HCT116 (cell line): ENCODE measurements at regions not wholly inside any gene's neighbourhood (a gene's known extent, or its start where the extent isn't known, plus 50 kb on each side); places are given as distances from the start of the nearest gene placed in this dataset.

ENCODE experiments used
- ATAC-seq: fragments of 200-7000 bp; cut with Tn5 transposase; 2 replicates; pipeline ENCODE4 v1.9.1; 2020; ENCODE audit warnings: mild to moderate bottlenecking, moderate library complexity
- BruUV-seq: library from RNA; stranded (reverse); fragments of 400-500 nt; replicated peaks from 2 replicates; lab custom pipeline; 2021; lab: Mats Ljungman, UMichigan
- CTCF ChIA-PET: fragments of 300-600 bp; sonication (Branson Sonifier 250); formaldehyde crosslinking; loops from one replicate; lab custom pipeline; 2021; ENCODE audit warnings: antibody characterized with exemption; lab: Charles Lee
- POLR2A ChIA-PET: fragments of 300-600, 350-600 bp; sonication (Branson Sonifier 250); formaldehyde crosslinking; loops from one replicate; lab custom pipeline; 2021; ENCODE audit warnings: antibody characterized with exemption; lab: Charles Lee
- RAD21 ChIA-PET, 2 experiments: fragments of 300-600 bp; sonication (Branson Sonifier 250); formaldehyde crosslinking; loops; one replicate each; lab custom pipeline; 2023; ENCODE audit warnings: low total read pairs in 2 of 2; ENCODE audit not compliant: uncharacterized antibody in 2 of 2, unreplicated experiment in 2 of 2, low non-redundant PET in 1 of 2; lab: Charles Lee
- DNase-seq: peaks from one replicate; pipeline ENCODE4 v3.0.0-alpha.2; 2010; ENCODE audit warnings: low read depth, low spot score
- H2AFZ ChIP-seq: fragments of 200-600 bp; shearing (Covaris generic), sonication (generic); 2 replicates; pipeline ENCODE4 v1.6.1; 2017; ENCODE audit warnings: low read depth, mixed run types, mixed read lengths, antibody characterized with exemption, low read length; ENCODE audit not compliant: poor library complexity, severe bottlenecking
- H3K27ac ChIP-seq: 2 replicates; pipeline ENCODE4 v1.5.1; 2012; ENCODE audit warnings: low read depth, low read length
- H3K27me3 ChIP-seq: fragments of 200-600 bp; sonication (generic); 2 replicates; pipeline ENCODE4 v1.6.1; 2016; ENCODE audit warnings: mixed run types, low read length, mixed read lengths; ENCODE audit not compliant: insufficient read depth
- H3K36me3 ChIP-seq, 2 experiments: fragments of 200-500 bp in 1 of 2; fragments of 200-600 bp in 1 of 2; sonication (Bioruptor generic) in 1 of 2; sonication (generic) in 1 of 2; 2 replicates each; pipeline versions ENCODE4 v1.5.1 to v1.6.1; 2014 to 2016; ENCODE audit warnings: low read length in 2 of 2, inconsistent platforms in 1 of 2, mixed read lengths in 1 of 2, mixed run types in 1 of 2; ENCODE audit not compliant: insufficient read depth in 2 of 2, control insufficient read depth in 1 of 2
- H3K4me1 ChIP-seq, 2 experiments: fragments of 200-600 bp in 1 of 2; sonication (generic) in 1 of 2; 2 replicates each; pipeline versions ENCODE4 v1.5.1 to v1.6.1; 2012 to 2017; ENCODE audit warnings: low read length in 2 of 2, inconsistent platforms in 1 of 2, mild to moderate bottlenecking in 1 of 2, mixed read lengths in 1 of 2, mixed run types in 1 of 2, moderate library complexity in 1 of 2; ENCODE audit not compliant: insufficient read depth in 2 of 2, control insufficient read depth in 1 of 2
- H3K4me2 ChIP-seq: fragments of 200-600 bp; sonication (generic); 2 replicates; pipeline ENCODE4 v1.6.1; 2017; ENCODE audit warnings: mixed run types, low read length, mixed read lengths
- H3K4me3 ChIP-seq, 2 experiments: fragments of 200-600 bp in 1 of 2; sonication (generic) in 1 of 2; replicated peaks in 1 of 2; 2 replicates each; pipeline ENCODE4 v1.5.1; 2011 to 2016; ENCODE audit warnings: low read length in 2 of 2, control low read depth in 1 of 2, low read depth in 1 of 2, mild to moderate bottlenecking in 1 of 2, mixed read lengths in 1 of 2, mixed run types in 1 of 2
- H3K79me2 ChIP-seq: fragments of 200-600 bp; sonication (generic); 2 replicates; pipeline ENCODE4 v1.6.1; 2017; ENCODE audit warnings: mild to moderate bottlenecking, mixed run types, low read length, moderate library complexity, mixed read lengths; ENCODE audit not compliant: insufficient read depth
- H3K9ac ChIP-seq: fragments of 200-600 bp; sonication (generic); 2 replicates; pipeline ENCODE4 v1.6.1; 2016; ENCODE audit warnings: low read length, mixed read lengths
- H3K9me2 ChIP-seq: fragments of 200-600 bp; sonication (generic), shearing (Covaris generic); 2 replicates; pipeline ENCODE4 v1.6.1; 2017; ENCODE audit warnings: mixed run types, mild to moderate bottlenecking, moderate library complexity; ENCODE audit not compliant: insufficient read depth
- H3K9me3 ChIP-seq, 2 experiments: fragments of 200-500 bp in 1 of 2; fragments of 200-600 bp in 1 of 2; sonication (Bioruptor generic) in 1 of 2; sonication (generic) in 1 of 2; 2 replicates each; pipeline ENCODE4 v1.6.1; 2014 to 2017; ENCODE audit warnings: low read length in 2 of 2, mixed read lengths in 2 of 2, inconsistent platforms in 1 of 2, low read depth in 1 of 2, mild to moderate bottlenecking in 1 of 2, mixed run types in 1 of 2, moderate library complexity in 1 of 2; ENCODE audit not compliant: control insufficient read depth in 1 of 2, insufficient read depth in 1 of 2
- H4K20me1 ChIP-seq: fragments of 200-600 bp; sonication (generic), shearing (Covaris generic); 2 replicates; pipeline ENCODE4 v1.6.1; 2017; ENCODE audit warnings: mixed run types, mild to moderate bottlenecking, moderate library complexity; ENCODE audit not compliant: insufficient read depth
- CEBPB ChIP-seq: IDR thresholded peaks from 2 replicates; pipeline ENCODE4 v1.6.1; 2012; ENCODE audit warnings: low read depth
- EGR1 ChIP-seq: IDR thresholded peaks from 2 replicates; pipeline ENCODE4 v1.6.1; 2012; ENCODE audit warnings: low read depth
- ELF1 ChIP-seq: IDR thresholded peaks from 2 replicates; pipeline ENCODE4 v1.6.1; 2012; ENCODE audit warnings: low read depth, borderline replicate concordance
- EZH2 ChIP-seq: fragments of 200-600 bp; sonication (generic); IDR thresholded peaks from 2 replicates; pipeline ENCODE4 v1.6.1; 2017; ENCODE audit warnings: antibody characterized with exemption, mixed run types
- EZH2phosphoT487 ChIP-seq: fragments of 200-600 bp; IDR thresholded peaks from 2 replicates; pipeline ENCODE4 v1.6.1; 2018; ENCODE audit warnings: antibody characterized with exemption, borderline replicate concordance
- FOSL1 ChIP-seq: IDR thresholded peaks from 2 replicates; pipeline ENCODE4 v1.6.1; 2012; ENCODE audit warnings: low read depth
- JUND ChIP-seq: IDR thresholded peaks from 2 replicates; pipeline ENCODE4 v1.6.1; 2012
- POLR2AphosphoS5 ChIP-seq: IDR thresholded peaks from 2 replicates; pipeline ENCODE4 v1.6.1; 2011; ENCODE audit warnings: mild to moderate bottlenecking, low read depth, low read length, moderate library complexity
- REST ChIP-seq: IDR thresholded peaks from 2 replicates; pipeline ENCODE4 v1.6.1; 2012; ENCODE audit warnings: low read depth
- TCF7L2 ChIP-seq: IDR thresholded peaks from 2 replicates; pipeline ENCODE4 v1.7.0; 2011; ENCODE audit warnings: borderline replicate concordance, inconsistent platforms; ENCODE audit not compliant: insufficient read depth, insufficient read length; ENCODE audit errors: extremely low read depth
- ZNF274 ChIP-seq: fragments of 200-500 bp; sonication (Bioruptor generic); IDR thresholded peaks from 2 replicates; pipeline ENCODE4 v1.6.1; 2014; ENCODE audit warnings: mild to moderate bottlenecking, low read depth, low read length, inconsistent platforms
- intact Hi-C: fragments of 100-400 bp; cut with micrococcal nuclease; formaldehyde crosslinking; loops from 2 replicates; pipeline ENCODE4 v1.10.0; 2022

- ChIA-PET RAD21 (no interaction called here), CTCF (no interaction called here), POLR2A (no interaction called here)
- BruUV-seq = no TSS peak
- DNase-seq (no peak), ATAC-seq (no peak)
- Histone ChIP-seq H3K9ac (no peak overlapping the region), H3K4me1 (no peaks in the 10 kb centered on the region), H3K4me2 (no peak overlapping the region), H3K9me3 (peaks cover 7 to 26% of the 10 kb centered on the region in 2 experiments; a peak in 2 of 4 replicates), H3K36me3 (no peaks in the 10 kb centered on the region), H3K9me2 (no peaks in the 10 kb centered on the region)
- intact Hi-C loops = no loop called here
- no peak for TF ChIP-seq FOSL1
- no peak for TF ChIP-seq EZH2phosphoT487
- TF ChIP-seq ZNF274 = no peak
- no peak for TF ChIP-seq POLR2AphosphoS5
- TF ChIP-seq JUND = no peak
- TF ChIP-seq CEBPB = no peak
- no peak for TF ChIP-seq REST
- no peak for TF ChIP-seq ELF1
- no peak for TF ChIP-seq EGR1
- no peak for TF ChIP-seq TCF7L2
- TF ChIP-seq EZH2 = no peak
- TF ChIP-seq, all 23 proteins: peak for 0
- no peaks in the 10 kb centered on the region for H3K27me3 ChIP-seq
- no peaks in the 10 kb centered on the region for H4K20me1 ChIP-seq
- no peak overlapping the region for H3K27ac ChIP-seq
- H3K79me2 ChIP-seq = no peaks in the 10 kb centered on the region
- H3K4me3 ChIP-seq = no peak overlapping the region
- no peak overlapping the region for H2AFZ ChIP-seq
These were observed 158.1 kb upstream of the UBE3A start for GRCh38 chr15:25596644-25597562.
